ENCODE measurements at regions not wholly inside any gene's neighbourhood (a gene's known extent, or its start where the extent isn't known, plus 50 kb on each side); places are given as distances from the start of the nearest gene placed in this dataset.

DNA sequence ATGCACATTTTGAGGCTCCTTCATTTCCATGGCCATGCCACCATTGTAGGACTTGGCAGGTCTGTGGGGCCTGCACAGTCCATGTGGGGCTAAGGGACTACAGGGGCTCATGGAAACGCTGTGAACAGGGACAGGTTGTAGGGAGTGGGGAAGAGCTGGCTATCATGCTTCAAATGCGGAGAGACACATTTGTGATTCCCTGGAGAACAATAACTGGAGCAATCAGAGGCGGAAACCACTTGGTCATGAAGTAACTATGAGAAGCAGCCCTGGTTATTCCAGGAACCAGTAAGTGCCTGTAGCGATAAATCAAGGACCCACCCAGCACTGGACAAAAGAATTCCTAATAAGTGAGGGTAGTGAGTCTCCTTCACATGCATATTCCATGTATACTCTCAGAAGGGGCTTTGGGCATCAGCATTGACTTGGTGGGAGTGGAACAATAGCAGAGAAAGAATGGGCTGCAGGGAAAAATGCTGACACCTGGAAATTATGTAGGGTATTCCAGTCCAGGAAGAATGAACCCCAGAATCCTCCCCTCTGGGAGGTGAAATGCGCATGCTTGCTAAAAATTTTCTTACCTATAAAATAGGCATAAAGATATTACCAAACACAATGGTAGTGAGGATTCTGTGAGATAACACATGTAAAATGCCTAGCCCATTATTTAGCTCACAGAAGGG, 251.4 kb upstream of the ROPN1 start:
- DNase-seq, result no peak

DNA sequence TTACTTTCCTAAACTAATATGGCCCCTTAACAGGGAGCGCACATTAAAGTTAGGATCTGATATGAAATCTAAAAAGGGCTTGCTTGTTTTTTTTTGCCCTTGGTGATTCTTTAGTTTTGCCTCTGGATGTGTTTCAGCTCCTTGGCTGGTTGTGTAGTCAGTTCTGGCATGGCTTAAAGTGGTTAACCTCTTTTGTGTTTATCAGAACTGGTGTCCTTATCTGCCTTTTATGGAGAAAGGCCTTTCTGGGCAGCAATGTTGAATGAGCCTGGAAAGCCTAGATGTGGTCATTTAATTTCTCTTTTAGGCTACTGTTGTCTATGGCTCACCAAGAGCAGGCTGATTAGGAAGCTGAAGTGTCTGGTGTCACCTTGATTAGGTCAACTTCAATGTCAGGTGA, 254.5 kb upstream of the ROPN1 start:
- DNase-seq, result no peak

DNA sequence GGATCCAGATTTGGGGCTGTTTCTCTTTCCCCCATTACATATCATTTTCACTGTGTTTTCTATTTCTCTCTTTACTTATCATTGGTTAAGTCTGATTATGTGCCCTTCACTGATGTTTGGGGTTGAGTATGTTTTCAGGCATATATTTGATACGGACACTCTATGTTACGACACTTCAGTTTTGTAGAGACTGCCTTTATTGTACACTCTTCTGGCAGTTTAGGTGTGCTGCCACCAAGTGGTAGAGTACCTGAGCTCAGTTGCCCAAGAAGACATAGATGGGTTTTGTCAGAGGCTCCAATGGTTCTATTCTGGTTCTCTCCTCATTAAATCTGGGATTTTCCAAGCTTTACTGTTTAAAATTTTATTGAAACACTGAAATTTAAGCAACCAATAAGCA, 255.0 kb upstream of the ROPN1 start:
- DNase-seq, result no peak

DNA sequence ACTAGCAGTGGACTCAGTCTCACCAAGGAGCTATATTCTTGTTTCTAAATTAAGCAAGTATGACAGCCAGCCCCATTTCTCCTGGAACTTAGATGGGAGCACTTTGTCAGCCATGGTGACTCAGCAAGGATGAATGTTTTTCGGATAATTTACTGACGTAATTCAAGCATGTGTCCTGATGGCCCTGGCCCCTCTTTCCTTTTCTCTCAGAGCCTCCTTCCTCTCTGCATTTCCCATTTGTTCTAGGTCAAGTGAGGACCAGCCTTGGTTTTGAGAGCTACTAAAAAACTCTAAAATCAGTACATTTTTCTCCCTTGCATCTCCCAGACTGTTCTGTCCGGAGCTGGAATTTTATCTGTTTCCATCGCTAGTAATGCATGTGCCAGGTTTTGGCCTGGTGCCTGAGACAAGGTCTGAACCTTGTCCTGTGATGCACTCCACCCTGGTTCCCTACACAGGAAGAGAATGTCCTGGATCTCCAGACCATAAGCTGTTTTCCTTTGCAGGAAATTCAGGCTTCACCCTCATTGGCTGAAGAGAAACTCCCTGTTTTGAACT, 256.6 kb upstream of the ROPN1 start:
- DNase-seq, result no peak

DNA sequence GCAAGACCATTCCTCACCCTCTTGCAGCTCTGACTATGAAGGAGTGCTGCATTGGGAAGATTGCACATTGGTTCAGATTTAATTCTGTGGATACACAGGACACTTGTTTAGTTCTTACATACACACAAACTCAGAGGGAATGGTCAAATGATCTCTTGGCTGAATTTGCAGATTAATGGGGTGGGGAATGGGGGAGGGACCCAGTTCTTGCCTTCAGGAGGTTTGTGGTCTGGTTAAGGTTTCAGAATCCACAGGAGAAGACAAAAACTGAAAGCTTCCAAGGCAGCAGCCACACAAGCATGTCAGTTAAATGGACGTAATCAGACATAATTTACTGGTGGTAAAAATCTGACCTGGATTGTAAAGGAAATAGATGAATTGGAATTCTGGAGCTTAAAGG, 257.1 kb upstream of the ROPN1 start:
- DNase-seq, result no peak

DNA sequence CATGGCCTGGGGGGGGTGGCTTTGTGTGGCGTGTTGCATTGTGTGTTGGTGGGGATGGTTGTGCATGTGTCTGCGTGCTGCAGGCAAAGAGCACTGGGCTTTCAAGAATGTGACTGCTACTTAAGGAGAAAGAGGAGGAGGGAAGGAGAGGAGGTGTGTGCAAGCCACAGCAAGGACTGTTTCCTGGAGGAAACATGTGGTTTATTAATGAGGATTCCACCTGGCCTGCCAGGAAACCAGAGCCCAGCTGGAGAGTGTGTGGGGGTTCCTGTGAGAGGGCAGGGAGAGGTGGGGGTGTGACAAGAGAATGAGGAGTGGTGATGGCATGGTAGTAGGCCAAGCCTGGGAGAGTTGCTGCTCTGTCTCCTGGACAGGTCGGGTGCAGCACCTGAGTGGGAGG, 258.1 kb upstream of the ROPN1 start:
- no peak for DNase-seq

DNA sequence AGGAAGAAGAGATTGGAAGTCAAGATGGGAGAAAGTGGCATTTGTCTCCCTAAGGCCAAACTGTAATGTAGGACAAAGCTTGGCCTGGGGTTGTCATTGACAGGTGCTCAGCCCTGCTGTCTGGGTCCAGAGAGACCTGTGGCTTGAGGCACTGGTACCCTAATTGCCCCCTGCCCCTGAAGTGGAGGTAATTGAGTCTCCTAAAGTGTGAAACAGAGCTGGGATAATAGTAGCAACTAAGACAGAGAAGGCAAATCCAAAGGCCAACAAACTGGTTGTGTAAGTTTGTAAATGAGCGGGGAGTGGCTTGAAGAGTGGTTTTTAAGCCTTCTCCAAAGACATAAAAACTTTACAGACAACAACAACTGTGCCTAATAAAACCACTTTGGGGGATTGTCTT, 264.2 kb upstream of the ROPN1 start:
- no peak for DNase-seq

DNA sequence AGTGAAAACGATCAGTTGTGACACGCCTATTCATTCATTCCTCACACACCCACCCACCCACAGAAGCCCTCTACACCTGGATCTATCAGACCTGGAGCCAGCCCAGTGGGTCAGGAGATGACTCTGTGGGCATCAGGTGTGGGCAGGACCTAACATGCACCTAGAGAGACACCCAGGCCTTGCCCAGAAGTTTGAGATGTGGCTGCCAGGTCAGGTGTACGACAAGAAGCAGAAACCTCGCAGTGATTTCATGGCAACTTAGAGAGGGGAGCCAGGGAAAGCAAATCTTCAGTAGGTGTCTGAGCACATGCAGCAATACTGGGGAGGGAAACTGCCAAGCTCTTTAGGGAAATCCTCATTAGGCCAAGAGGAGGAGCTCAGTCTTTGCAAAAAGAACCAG, 264.7 kb upstream of the ROPN1 start:
- DNase-seq, result no peak

DNA sequence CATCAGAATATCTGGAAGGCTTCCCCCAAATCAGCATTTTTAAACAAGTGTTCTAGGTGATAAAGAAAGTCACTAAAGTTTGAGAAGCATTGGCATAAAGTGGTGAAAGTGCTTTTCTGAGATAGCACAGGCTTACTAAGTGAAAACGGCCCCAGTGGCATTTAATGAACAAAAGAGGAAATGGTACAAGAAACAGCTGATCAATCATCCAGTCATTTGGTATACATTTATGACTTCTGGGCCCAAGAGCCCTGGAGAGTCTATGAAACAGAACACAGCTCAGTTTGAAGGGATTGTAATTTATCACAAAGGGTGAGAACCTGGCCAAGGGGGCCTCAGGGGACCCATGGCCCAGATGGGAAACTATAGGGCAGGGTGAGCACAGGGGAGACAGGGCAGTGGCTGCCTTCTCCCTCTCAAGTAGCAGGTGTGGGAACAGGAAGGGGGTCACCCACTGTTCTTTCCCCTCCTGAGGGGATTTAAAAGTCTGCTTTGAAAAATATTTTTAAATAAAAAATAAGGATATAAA, 265.5 kb upstream of the ROPN1 start:
- no peak for DNase-seq

DNA sequence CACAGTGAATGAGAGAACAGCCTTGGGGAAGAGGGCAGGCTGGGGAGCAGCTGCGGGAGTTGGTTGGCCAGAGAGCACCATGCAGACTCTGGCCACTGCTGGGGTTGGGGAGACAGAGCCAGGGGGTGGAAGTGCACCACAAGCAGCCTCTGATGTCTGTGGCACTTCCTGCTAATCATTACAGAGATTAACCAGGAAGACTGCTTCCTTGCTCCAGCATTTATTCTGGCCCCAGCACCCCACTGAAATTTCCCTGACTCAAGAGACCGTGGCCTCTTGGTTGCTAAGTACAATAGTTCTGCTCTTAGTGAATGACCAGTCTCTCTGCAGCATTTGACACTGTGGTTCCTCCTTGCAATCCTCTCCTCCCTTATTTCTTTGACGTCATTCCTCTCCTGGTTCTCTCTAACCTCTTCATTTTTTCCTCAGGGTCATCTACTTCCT, 266.2 kb upstream of the ROPN1 start:
- no peak for DNase-seq

DNA sequence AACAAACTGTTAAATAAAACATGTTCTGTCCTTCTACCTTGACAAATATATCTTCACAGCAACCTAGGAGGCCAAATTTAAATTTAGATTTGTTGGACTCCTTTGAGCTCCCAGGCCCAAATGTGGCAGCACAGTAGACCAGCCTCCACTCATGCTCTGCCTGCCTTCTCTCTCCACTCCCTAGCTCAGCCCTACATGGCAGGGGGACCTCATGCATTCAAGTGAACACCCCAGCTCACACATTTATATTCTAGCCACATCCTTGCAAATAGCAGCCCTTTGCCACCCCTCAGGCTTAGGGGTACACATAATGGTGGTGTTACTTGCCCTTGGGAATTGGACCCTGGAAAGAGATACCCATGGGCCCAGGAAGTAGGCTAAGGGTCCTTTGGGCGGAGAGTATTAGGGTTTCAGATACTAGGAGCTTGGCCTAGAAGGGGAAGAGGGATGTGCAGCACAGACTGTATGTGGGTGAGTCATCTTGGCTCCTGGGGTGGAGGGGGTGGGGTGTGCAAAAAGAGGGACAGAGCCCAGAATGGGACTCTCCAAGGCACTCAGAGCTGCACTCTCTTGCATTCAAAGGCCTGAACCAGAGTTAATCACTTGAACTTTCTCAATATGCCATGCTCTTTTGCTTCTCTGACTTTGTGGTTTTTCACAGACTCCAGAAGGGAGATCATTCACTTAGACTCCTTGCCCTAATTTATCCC, 268.4 kb upstream of the ROPN1 start:
- DNase-seq, result no peak

DNA sequence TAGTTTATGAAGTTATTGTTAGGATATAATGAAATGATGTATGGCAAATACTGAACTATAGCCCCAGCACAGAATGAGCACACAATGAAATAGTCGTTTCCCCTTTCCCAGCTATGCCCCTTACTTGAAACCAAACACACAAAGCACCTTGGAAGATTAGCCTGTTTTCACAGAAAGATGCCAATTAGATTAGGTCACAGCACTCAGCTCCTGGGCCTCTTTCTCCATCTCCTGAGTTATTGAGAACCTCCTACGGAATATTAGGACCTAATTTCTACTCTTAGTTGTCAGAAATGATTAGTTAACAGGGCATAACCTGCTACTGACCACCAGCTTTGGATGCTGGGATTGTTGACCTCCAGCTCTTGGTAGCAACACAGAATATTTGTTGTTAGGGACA, 269.4 kb upstream of the ROPN1 start:
- no peak for DNase-seq

DNA sequence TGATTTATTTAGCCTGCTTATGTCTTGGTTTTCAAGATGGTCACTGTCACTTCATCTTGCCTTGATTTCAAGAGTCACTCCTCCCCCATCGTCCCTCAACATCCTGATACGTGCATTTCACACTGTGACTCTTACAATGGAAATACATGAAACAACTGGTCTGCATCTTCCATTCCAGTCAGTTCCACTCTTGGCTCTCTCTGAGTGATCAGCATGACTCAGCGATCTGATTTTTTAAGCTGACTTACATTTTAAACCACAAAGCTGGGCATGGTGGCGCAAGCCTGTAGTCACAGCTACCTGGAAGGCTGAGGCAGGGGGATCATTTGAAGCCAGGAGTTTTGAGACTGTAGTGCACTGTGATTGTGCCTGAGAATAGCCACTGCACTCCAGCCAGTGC, 271.2 kb upstream of the ROPN1 start:
- DNase-seq, result peak; percentile 73 to 83

DNA sequence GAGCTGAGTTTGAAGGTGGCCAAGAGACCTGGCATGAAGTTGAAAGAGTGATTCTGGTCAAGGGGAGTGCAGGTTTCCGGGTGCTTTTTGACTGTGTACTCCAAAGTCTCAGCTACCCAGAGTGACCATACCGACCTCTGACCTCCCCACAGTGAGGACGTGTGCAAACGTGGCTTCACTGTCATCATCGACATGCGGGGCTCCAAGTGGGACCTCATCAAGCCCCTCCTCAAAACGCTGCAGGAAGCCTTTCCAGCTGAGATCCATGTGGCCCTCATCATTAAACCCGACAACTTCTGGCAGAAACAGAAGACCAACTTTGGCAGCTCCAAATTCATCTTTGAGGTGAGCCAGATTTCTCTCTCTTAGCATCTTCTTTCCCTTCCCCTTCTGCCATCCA, 272.4 kb upstream of the ROPN1 start:
- peak; percentile 41 to 68 for DNase-seq

DNA sequence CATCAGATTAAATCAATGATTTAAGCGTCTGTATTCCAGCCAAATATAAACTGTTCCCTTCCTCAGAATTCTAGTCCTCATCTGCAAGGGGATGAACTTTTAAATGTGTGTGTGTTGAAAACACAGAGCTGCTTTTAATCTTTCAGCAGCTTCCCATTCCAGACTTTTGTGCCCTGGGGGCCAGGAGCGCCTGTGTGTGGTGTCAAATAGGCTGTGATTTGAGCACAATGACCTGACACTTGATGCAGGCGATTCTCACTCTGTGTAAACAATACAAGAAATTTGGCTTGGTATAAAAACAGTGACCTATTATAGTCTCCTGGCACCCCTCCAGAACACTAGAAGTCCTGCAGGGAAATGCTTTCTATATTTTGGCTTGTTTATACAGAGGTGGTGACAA, 274.6 kb upstream of the ROPN1 start:
- DNase-seq, result peak; percentile 87

DNA sequence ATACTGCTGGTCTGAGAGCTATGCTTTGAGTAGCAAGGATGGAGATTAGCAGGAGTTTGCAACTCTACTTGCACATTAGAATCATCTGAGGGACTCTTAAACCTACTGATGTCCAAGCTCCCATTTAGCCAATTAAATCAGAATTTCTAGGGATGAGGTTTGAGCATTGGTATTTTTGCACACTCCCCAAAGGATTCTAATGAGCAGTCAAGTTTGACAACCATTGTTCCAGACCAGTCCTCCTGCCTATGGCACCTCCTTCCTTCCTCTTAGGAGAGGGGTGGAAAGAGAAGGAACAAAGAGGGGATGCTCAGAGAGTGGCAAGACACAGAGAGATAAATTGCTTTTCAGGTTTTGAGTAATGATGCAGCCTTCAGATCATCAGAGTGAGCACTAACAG, 275.5 kb upstream of the ROPN1 start:
- DNase-seq, result no peak

DNA sequence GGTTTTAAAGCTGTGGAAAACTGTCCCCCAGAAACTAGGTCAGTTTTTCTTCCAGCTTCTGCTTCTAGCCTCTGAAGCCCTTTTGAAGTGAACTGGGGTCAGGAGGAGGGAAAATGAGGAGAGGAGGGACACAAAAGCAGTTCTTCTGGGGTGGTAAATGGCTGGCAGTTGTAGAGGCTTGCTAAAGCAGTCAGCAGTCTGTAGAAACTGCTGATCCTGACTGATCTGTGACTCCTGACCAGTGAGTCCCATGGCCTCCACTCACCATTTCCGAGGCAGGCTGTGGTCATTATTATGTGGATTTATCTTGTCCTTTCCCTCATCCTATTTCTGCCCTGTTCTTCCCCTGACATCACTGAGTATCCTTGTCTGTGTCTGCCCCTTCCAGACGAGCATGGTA, 276.4 kb upstream of the ROPN1 start:
- no peak for DNase-seq

DNA sequence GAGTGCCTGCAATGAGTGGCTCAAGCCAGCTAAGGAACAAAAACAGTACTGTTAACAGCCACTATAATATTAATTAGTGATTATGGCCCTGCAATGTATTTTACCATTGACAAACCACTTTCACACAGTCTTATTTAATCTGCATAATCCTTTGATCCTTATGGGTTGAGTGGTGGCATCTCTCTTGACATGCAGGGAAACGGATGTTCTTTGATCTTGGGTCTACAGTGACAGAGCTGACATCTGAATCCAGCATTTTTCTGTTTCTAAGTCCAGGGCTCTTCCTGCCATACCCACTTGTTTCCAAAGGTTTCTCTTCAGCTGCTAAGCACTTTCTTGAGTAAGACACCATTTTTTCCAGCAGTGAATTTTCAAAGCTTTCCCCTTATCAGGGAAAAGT, 277.7 kb upstream of the ROPN1 start:
- no peak for DNase-seq

DNA sequence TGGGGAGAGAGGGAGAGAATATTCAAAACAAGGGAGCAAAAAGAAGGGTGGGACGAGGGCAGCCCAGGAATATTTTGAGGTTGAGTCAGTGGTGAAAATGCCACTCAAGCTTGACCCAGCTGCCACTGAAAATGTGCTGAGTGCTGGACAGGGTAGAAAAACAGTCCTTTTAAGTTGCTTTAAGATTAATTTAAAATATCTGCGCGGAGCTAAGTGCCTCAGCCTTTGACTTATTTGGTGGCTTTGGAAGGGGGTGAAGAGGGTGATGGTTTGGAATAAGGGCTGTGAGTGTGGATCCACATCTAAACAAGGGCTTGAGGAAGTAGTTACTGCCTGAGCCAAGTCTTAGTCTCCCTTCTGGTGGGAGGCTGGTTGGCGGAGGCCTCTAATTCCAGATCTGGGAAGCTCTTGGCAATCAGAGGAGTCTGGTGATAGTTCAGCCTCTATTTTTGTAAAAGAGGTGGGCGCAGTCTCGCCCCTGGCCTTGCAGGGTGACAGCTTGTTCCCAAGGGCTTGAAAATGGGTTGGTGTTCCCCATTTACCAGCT, 280.8 kb upstream of the ROPN1 start:
- DNase-seq, result no peak

DNA sequence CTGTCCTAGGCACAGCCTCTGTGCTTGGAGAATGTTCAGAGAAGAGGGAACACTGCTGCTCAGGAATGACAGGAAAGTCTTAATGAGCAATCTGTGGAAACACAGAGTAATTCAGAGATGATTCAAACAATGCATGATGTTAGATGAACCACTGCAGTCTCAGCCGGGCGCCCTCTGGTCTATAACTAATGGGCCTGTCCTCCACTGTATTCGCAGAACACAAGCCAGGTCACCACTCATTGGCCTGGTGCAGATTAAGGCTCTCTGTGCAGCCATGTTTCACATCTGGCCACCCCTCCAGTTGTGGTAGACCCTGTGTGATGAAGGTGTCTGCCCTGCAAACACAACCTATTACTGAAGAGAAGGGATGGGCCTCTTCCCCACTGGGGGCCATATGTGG, 281.7 kb upstream of the ROPN1 start:
- DNase-seq, result no peak

DNA sequence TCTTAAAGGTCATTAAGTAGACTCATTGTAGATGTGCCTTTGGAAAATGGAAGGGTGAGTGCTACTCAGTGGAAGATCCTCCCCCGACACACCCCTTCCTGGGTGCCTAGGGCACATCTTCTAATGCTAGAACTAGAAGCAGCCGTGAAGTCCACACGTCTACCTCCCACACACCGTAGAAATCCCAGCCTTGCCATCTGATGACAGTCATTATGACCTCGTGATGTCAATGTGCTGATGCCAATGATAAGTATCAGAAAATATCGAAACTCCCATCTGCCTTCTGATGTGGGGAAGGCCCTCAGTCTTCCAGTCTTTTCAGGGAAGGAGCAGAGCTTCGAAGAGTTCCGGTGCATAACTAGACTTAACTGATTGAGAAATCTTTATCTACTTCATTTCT, 282.1 kb upstream of the ROPN1 start:
- DNase-seq, result no peak

DNA sequence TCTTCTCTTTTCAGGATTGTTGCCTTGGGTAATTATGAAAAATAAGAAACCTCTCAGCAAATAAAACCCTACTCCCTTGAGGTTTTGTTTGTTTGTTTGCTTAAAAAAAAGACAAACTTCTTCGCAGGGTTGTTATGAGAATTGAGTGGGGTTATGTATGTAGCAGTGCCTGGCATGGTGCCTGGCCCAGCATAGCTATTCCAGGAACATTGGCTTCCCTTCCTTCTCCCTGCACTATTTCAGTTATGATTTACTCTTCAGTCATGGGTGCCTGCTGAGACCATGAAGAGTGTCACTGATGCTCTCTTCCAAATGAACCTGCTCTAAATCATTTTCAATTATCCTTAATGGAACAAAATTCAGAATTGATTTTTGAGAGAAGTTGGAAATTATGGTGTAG, 283.5 kb upstream of the ROPN1 start:
- DNase-seq, result no peak

DNA sequence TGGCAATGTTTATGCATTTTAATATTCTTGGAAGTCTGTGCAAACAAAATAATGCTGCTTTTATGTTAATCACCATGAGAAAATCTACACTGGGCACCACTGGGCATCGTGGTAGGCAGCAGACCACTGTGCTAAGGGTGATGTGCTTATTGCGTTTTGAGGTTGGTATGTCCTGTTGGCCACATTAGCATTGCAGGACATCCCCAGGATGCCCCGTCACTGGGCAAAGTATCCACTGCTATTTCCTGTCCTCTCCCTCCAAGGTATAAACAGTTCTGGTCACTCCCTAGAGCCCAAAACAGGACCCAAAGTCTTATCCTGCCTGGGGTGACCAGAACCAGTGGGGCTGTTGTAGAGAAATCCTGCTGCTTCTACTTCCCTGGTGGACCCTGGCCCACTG, 284.2 kb upstream of the ROPN1 start:
- DNase-seq, result no peak
